CD4-positive, alpha-beta memory T cell (primary cell): ENCODE measurements at regions not wholly inside any gene's neighbourhood (a gene's known extent, or its start where the extent isn't known, plus 50 kb on each side); places are given as distances from the start of the nearest gene placed in this dataset.
"Not testable (repeated sequence)": the region's sequence is repeated elsewhere in the genome, so short reads cannot be mapped to it uniquely, and the experiment has no call there.

Experiments used
- CTCF ChIA-PET: fragments of 350-600 bp; sonication (Branson Sonifier 250); formaldehyde crosslinking; loops from one replicate; lab custom pipeline; 2021; ENCODE audit warnings: inconsistent platforms; ENCODE audit not compliant: partially characterized antibody; lab: Charles Lee
- POLR2A ChIA-PET: fragments of 350-600 bp; sonication (Branson Sonifier 250); formaldehyde crosslinking; loops from one replicate; lab custom pipeline; 2021; ENCODE audit not compliant: partially characterized antibody; lab: Charles Lee
- DNase-seq, 5 donors: peaks; one replicate each; pipeline versions ENCODE4 v3.0.0 to v3.0.0-alpha.2; 2020 to 2022; ENCODE audit warnings: mixed read lengths in 1 of 5
- H3K27ac ChIP-seq: one replicate; pipeline ENCODE4 v1.7.0; 2013; ENCODE audit warnings: low read depth, low read length
- H3K27me3 ChIP-seq: 2 replicates; pipeline ENCODE4 v1.7.0; 2013; ENCODE audit warnings: mild to moderate bottlenecking, low read length, moderate library complexity; ENCODE audit not compliant: insufficient read depth
- H3K36me3 ChIP-seq: 2 replicates; pipeline ENCODE4 v1.7.0; 2013; ENCODE audit warnings: mild to moderate bottlenecking, low read length, moderate library complexity; ENCODE audit not compliant: insufficient read depth
- H3K4me1 ChIP-seq: 2 replicates; pipeline ENCODE4 v1.7.0; 2013; ENCODE audit warnings: mild to moderate bottlenecking, low read length, moderate library complexity; ENCODE audit not compliant: insufficient read depth
- H3K4me3 ChIP-seq, 2 donors: one replicate each; pipeline ENCODE4 v1.7.0; 2013; ENCODE audit warnings: low read length in 2 of 2, mild to moderate bottlenecking in 1 of 2
- H3K9me3 ChIP-seq, 2 donors: one replicate each; pipeline ENCODE4 v1.7.0; 2013; ENCODE audit warnings: low read length in 2 of 2, control low read depth in 1 of 2; ENCODE audit not compliant: control insufficient read depth in 1 of 2
- H3K27ac Mint-ChIP-seq, 7 donors: one replicate each; pipeline ENCODE4 v1.8.0; 2020 to 2021; ENCODE audit warnings: mixed read lengths in 7 of 7, mild to moderate bottlenecking in 6 of 7, inconsistent platforms in 3 of 7, moderate library complexity in 3 of 7
- H3K27me3 Mint-ChIP-seq, 2 donors: one replicate each; pipeline ENCODE4 v1.8.0; 2020 to 2021; ENCODE audit warnings: mixed read lengths in 2 of 2
- H3K36me3 Mint-ChIP-seq, 2 donors: one replicate each; pipeline ENCODE4 v1.8.0; 2020 to 2021; ENCODE audit warnings: mixed read lengths in 2 of 2, inconsistent platforms in 1 of 2, mild to moderate bottlenecking in 1 of 2
- H3K4me1 Mint-ChIP-seq, 4 donors: one replicate each; pipeline ENCODE4 v1.8.0; 2020 to 2021; ENCODE audit warnings: mixed read lengths in 4 of 4, mild to moderate bottlenecking in 1 of 4
- H3K4me3 Mint-ChIP-seq, 8 donors: one replicate each; pipeline ENCODE4 v1.8.0; 2020 to 2021; ENCODE audit warnings: mixed read lengths in 8 of 8, mild to moderate bottlenecking in 7 of 8, moderate library complexity in 6 of 8, inconsistent platforms in 3 of 8
- H3K9me3 Mint-ChIP-seq, 8 donors: one replicate each; pipeline ENCODE4 v1.8.0; 2020 to 2021; ENCODE audit warnings: mixed read lengths in 8 of 8, mild to moderate bottlenecking in 5 of 8, inconsistent platforms in 3 of 8, moderate library complexity in 1 of 8
- intact Hi-C: fragments of 100-400 bp; cut with micrococcal nuclease; formaldehyde crosslinking; loops from one replicate; pipeline ENCODE4 v1.15.1; 2023

GRCh38 chr6:60723935-60724334 is 1562.1 kb downstream of the KHDRBS2 start:
- H3K27ac ChIP-seq, POLR2A ChIA-PET, H3K27ac Mint-ChIP-seq, H3K4me3 ChIP-seq, DNase-seq, CTCF ChIA-PET, intact Hi-C loops, H3K4me3 Mint-ChIP-seq, H3K27me3 ChIP-seq, H3K36me3 Mint-ChIP-seq, H3K4me1 Mint-ChIP-seq, H3K4me1 ChIP-seq, H3K27me3 Mint-ChIP-seq, H3K36me3 ChIP-seq, H3K9me3 ChIP-seq: not testable (repeated sequence)
- H3K9me3 Mint-ChIP-seq = peaks cover 0 to 26% (median 13%) of the 10 kb centered on the region in 8 donors

GRCh38 chr6:60695232-60695631 is 1590.8 kb downstream of the KHDRBS2 start:
- H3K27ac Mint-ChIP-seq = no peak overlapping the region
- intact Hi-C loops = no loop called here

GRCh38 chr6:60687085-60687484 is 1598.9 kb downstream of the KHDRBS2 start:
- POLR2A ChIA-PET = no interaction called here
- H3K9me3 ChIP-seq = no peaks in the 10 kb centered on the region
- no peaks in the 10 kb centered on the region for H3K36me3 Mint-ChIP-seq

More at GRCh38 chr6:60695232-60695631, 1590.8 kb downstream of the KHDRBS2 start:
- Histone ChIP-seq H3K36me3 (no peaks in the 10 kb centered on the region), H3K4me3 (no peak overlapping the region), H3K27me3 (no peaks in the 10 kb centered on the region), H3K27ac (no peak overlapping the region), H3K4me1 (no peaks in the 10 kb centered on the region), H3K9me3 (peaks cover 0 to 8% of the 10 kb centered on the region in 2 donors)
- H3K9me3 Mint-ChIP-seq = peaks cover 0 to 18% (median 6%) of the 10 kb centered on the region in 8 donors
- H3K4me3 Mint-ChIP-seq = no peak overlapping the region
- ChIA-PET CTCF (no interaction called here), POLR2A (no interaction called here)
- no peaks in the 10 kb centered on the region for H3K27me3 Mint-ChIP-seq
- no peaks in the 10 kb centered on the region for H3K4me1 Mint-ChIP-seq
- H3K36me3 Mint-ChIP-seq = no peaks in the 10 kb centered on the region
- DNase-seq = no peak

GRCh38 chr6:60681806-60682205 is 1604.2 kb downstream of the KHDRBS2 start:
- ChIA-PET POLR2A (no interaction called here), CTCF (no interaction called here)
- Mint-ChIP-seq H3K9me3 (peaks cover 2 to 33% (median 22%) of the 10 kb centered on the region in 8 donors), H3K27me3 (no peaks in the 10 kb centered on the region), H3K4me3 (no peak overlapping the region), H3K36me3 (no peaks in the 10 kb centered on the region), H3K4me1 (no peaks in the 10 kb centered on the region), H3K27ac (no peak overlapping the region)
- H3K36me3 ChIP-seq = no peaks in the 10 kb centered on the region
- H3K27ac ChIP-seq = no peak overlapping the region
- DNase-seq = no peak
- H3K4me1 ChIP-seq = no peaks in the 10 kb centered on the region
- H3K9me3 ChIP-seq = no peaks in the 10 kb centered on the region
- no peak overlapping the region for H3K4me3 ChIP-seq
- no peaks in the 10 kb centered on the region for H3K27me3 ChIP-seq
- intact Hi-C loops = no loop called here

More at GRCh38 chr6:60687085-60687484, 1598.9 kb downstream of the KHDRBS2 start:
- Mint-ChIP-seq H3K4me3 (no peak overlapping the region), H3K4me1 (no peaks in the 10 kb centered on the region), H3K27me3 (no peaks in the 10 kb centered on the region), H3K9me3 (peaks cover 0 to 21% (median 12%) of the 10 kb centered on the region in 8 donors), H3K27ac (no peak overlapping the region)
- Histone ChIP-seq H3K27ac (no peak overlapping the region), H3K4me3 (no peak overlapping the region), H3K4me1 (no peaks in the 10 kb centered on the region), H3K36me3 (no peaks in the 10 kb centered on the region), H3K27me3 (no peaks in the 10 kb centered on the region)
- CTCF ChIA-PET = no interaction called here
- no peak for DNase-seq
- intact Hi-C loops = no loop called here

GRCh38 chr6:60679175-60679574 is 1606.8 kb downstream of the KHDRBS2 start:
- Histone ChIP-seq H3K27me3 (no peaks in the 10 kb centered on the region), H3K4me1 (no peaks in the 10 kb centered on the region), H3K36me3 (no peaks in the 10 kb centered on the region), H3K9me3 (no peaks in the 10 kb centered on the region), H3K27ac (no peak overlapping the region), H3K4me3 (no peak overlapping the region)
- H3K27me3 Mint-ChIP-seq = no peaks in the 10 kb centered on the region
- no peaks in the 10 kb centered on the region for H3K36me3 Mint-ChIP-seq
- no peak overlapping the region for H3K27ac Mint-ChIP-seq
- no peak for DNase-seq
- H3K4me1 Mint-ChIP-seq = no peaks in the 10 kb centered on the region
- ChIA-PET CTCF (no interaction called here), POLR2A (no interaction called here)
- intact Hi-C loops = no loop called here
- H3K9me3 Mint-ChIP-seq = peaks cover 2 to 29% (median 21%) of the 10 kb centered on the region in 8 donors
- H3K4me3 Mint-ChIP-seq = no peak overlapping the region

GRCh38 chr6:60671369-60671768 is 1614.7 kb downstream of the KHDRBS2 start:
- Histone ChIP-seq H3K4me1 (no peaks in the 10 kb centered on the region), H3K9me3 (no peaks in the 10 kb centered on the region), H3K4me3 (no peak overlapping the region), H3K36me3 (no peaks in the 10 kb centered on the region), H3K27ac (no peak overlapping the region), H3K27me3 (no peaks in the 10 kb centered on the region)
- POLR2A ChIA-PET = no interaction called here
- no peak for DNase-seq
- intact Hi-C loops = no loop called here
- no peak overlapping the region for H3K4me3 Mint-ChIP-seq
- H3K36me3 Mint-ChIP-seq = no peaks in the 10 kb centered on the region
- H3K27ac Mint-ChIP-seq = no peak overlapping the region
- peaks cover 3 to 22% (median 19%) of the 10 kb centered on the region in 8 donors for H3K9me3 Mint-ChIP-seq
- no peaks in the 10 kb centered on the region for H3K4me1 Mint-ChIP-seq
- no peaks in the 10 kb centered on the region for H3K27me3 Mint-ChIP-seq
- CTCF ChIA-PET = no interaction called here

GRCh38 chr6:60670036-60670435 is 1616.0 kb downstream of the KHDRBS2 start:
- H3K4me1 ChIP-seq = no peaks in the 10 kb centered on the region
- H3K27me3 Mint-ChIP-seq = no peaks in the 10 kb centered on the region
- intact Hi-C loops = no loop called here
- peaks cover 5 to 27% (median 22%) of the 10 kb centered on the region in 8 donors for H3K9me3 Mint-ChIP-seq
- no peak for DNase-seq
- H3K27me3 ChIP-seq = no peaks in the 10 kb centered on the region
- H3K36me3 ChIP-seq = no peaks in the 10 kb centered on the region
- H3K4me3 ChIP-seq = no peak overlapping the region
- H3K9me3 ChIP-seq = no peaks in the 10 kb centered on the region
- CTCF ChIA-PET = no interaction called here
- POLR2A ChIA-PET = no interaction called here
- H3K36me3 Mint-ChIP-seq = no peaks in the 10 kb centered on the region
- H3K27ac Mint-ChIP-seq = no peak overlapping the region
- H3K27ac ChIP-seq = no peak overlapping the region
- H3K4me3 Mint-ChIP-seq = peak overlapping the region in 1 of 8 donors; percentile 44
- no peaks in the 10 kb centered on the region for H3K4me1 Mint-ChIP-seq

GRCh38 chr6:60668428-60668827 is 1617.6 kb downstream of the KHDRBS2 start:
- intact Hi-C loops = no loop called here
- ChIA-PET POLR2A (no interaction called here), CTCF (no interaction called here)
- no peaks in the 10 kb centered on the region for H3K4me1 Mint-ChIP-seq
- no peaks in the 10 kb centered on the region for H3K27me3 ChIP-seq
- H3K27ac ChIP-seq = no peak overlapping the region
- H3K4me1 ChIP-seq = no peaks in the 10 kb centered on the region
- peaks cover 7 to 32% (median 24%) of the 10 kb centered on the region in 8 donors for H3K9me3 Mint-ChIP-seq
- no peak overlapping the region for H3K4me3 Mint-ChIP-seq
- H3K36me3 Mint-ChIP-seq = no peaks in the 10 kb centered on the region
- no peaks in the 10 kb centered on the region for H3K27me3 Mint-ChIP-seq
- no peak overlapping the region for H3K4me3 ChIP-seq
- H3K9me3 ChIP-seq = no peaks in the 10 kb centered on the region
- no peak overlapping the region for H3K27ac Mint-ChIP-seq
- no peak for DNase-seq
- H3K36me3 ChIP-seq = no peaks in the 10 kb centered on the region
